ENCODE measurements at regions not wholly inside any gene's neighbourhood (a gene's known extent, or its start where the extent isn't known, plus 50 kb on each side); places are given as distances from the start of the nearest gene placed in this dataset.

GRCh38 chr4:170306208-170306607 lies 216.5 kb upstream of the AADAT start:
- Histone ChIP-seq H3K36me3 (replicated peaks) (no peaks in the 10 kb centered on the region), H3K4me1 (no peaks in the 10 kb centered on the region), H3K4me3 (no peak overlapping the region), H3K9me3 (no peaks in the 10 kb centered on the region), H3K27me3 (ENCODE audit: low read depth) (no peaks in the 10 kb centered on the region)
- DNase-seq (ENCODE audit: low spot score in 2 of 2): no peak
- in situ Hi-C loops (cut with MboI; ENCODE audit: low sequenced_read_pairs): no loop called here

- in situ Hi-C loops (cut with MboI; ENCODE audit: low sequenced_read_pairs): no loop called here
These were observed 215.9 kb upstream of the AADAT start for GRCh38 chr4:170305627-170306026.

GRCh38 chr4:170281027-170281426 lies 191.3 kb upstream of the AADAT start:
- no peak for DNase-seq (ENCODE audit: low spot score in 2 of 2)
- Histone ChIP-seq H3K36me3 (replicated peaks) (no peaks in the 10 kb centered on the region), H3K27me3 (ENCODE audit: low read depth) (no peaks in the 10 kb centered on the region), H3K4me3 (no peak overlapping the region), H3K9me3 (no peaks in the 10 kb centered on the region), H3K4me1 (no peaks in the 10 kb centered on the region)
- in situ Hi-C loops (cut with MboI; ENCODE audit: low sequenced_read_pairs): no loop called here

More at GRCh38 chr4:170305627-170306026, 215.9 kb upstream of the AADAT start:
- Histone ChIP-seq H3K4me1 (no peaks in the 10 kb centered on the region), H3K9me3 (no peaks in the 10 kb centered on the region), H3K36me3 (replicated peaks) (no peaks in the 10 kb centered on the region), H3K4me3 (no peak overlapping the region), H3K27me3 (ENCODE audit: low read depth) (no peaks in the 10 kb centered on the region)
- DNase-seq (ENCODE audit: low spot score in 2 of 2): peak in 1 of 2 experiments; percentile 28

- Histone ChIP-seq H3K4me1 (no peaks in the 10 kb centered on the region), H3K4me3 (no peak overlapping the region), H3K27me3 (ENCODE audit: low read depth) (no peaks in the 10 kb centered on the region), H3K9me3 (no peaks in the 10 kb centered on the region), H3K36me3 (replicated peaks) (no peaks in the 10 kb centered on the region)
- in situ Hi-C loops (cut with MboI; ENCODE audit: low sequenced_read_pairs): no loop called here
- no peak for DNase-seq (ENCODE audit: low spot score in 2 of 2)
These were observed 188.7 kb upstream of the AADAT start for GRCh38 chr4:170278460-170278859.

- Histone ChIP-seq H3K9me3 (no peaks in the 10 kb centered on the region), H3K27me3 (ENCODE audit: low read depth) (no peaks in the 10 kb centered on the region), H3K36me3 (replicated peaks) (no peaks in the 10 kb centered on the region), H3K4me3 (no peak overlapping the region), H3K4me1 (no peaks in the 10 kb centered on the region)
- no peak for DNase-seq (ENCODE audit: low spot score in 2 of 2)
- in situ Hi-C loops (cut with MboI; ENCODE audit: low sequenced_read_pairs): no loop called here
These were observed 184.9 kb upstream of the AADAT start for GRCh38 chr4:170274616-170275015.

- in situ Hi-C loops (cut with MboI; ENCODE audit: low sequenced_read_pairs): no loop called here
- Histone ChIP-seq H3K4me1 (no peaks in the 10 kb centered on the region), H3K36me3 (replicated peaks) (no peaks in the 10 kb centered on the region), H3K27me3 (ENCODE audit: low read depth) (no peaks in the 10 kb centered on the region), H3K9me3 (no peaks in the 10 kb centered on the region), H3K4me3 (no peak overlapping the region)
- no peak for DNase-seq (ENCODE audit: low spot score in 2 of 2)
These were observed 183.2 kb upstream of the AADAT start for GRCh38 chr4:170272959-170273358.

- DNase-seq (ENCODE audit: low spot score in 2 of 2): no peak
- Histone ChIP-seq H3K4me3 (no peak overlapping the region), H3K9me3 (no peaks in the 10 kb centered on the region), H3K4me1 (no peaks in the 10 kb centered on the region), H3K27me3 (ENCODE audit: low read depth) (no peaks in the 10 kb centered on the region), H3K36me3 (replicated peaks) (no peaks in the 10 kb centered on the region)
- in situ Hi-C loops (cut with MboI; ENCODE audit: low sequenced_read_pairs): no loop called here
These were observed 182.0 kb upstream of the AADAT start for GRCh38 chr4:170271723-170272122.

GRCh38 chr4:170270628-170271027 lies 180.9 kb upstream of the AADAT start:
- Histone ChIP-seq H3K4me1 (no peaks in the 10 kb centered on the region), H3K4me3 (no peak overlapping the region), H3K36me3 (replicated peaks) (no peaks in the 10 kb centered on the region), H3K9me3 (no peaks in the 10 kb centered on the region), H3K27me3 (ENCODE audit: low read depth) (no peaks in the 10 kb centered on the region)
- in situ Hi-C loops (cut with MboI; ENCODE audit: low sequenced_read_pairs): no loop called here
- no peak for DNase-seq (ENCODE audit: low spot score in 2 of 2)

- in situ Hi-C loops (cut with MboI; ENCODE audit: low sequenced_read_pairs): no loop called here
- DNase-seq (ENCODE audit: low spot score in 2 of 2): no peak
- Histone ChIP-seq H3K9me3 (no peaks in the 10 kb centered on the region), H3K27me3 (ENCODE audit: low read depth) (no peaks in the 10 kb centered on the region), H3K4me3 (no peak overlapping the region), H3K36me3 (replicated peaks) (no peaks in the 10 kb centered on the region), H3K4me1 (no peaks in the 10 kb centered on the region)
These were observed 180.2 kb upstream of the AADAT start for GRCh38 chr4:170269950-170270349.

- in situ Hi-C loops (cut with MboI; ENCODE audit: low sequenced_read_pairs): loop anchor here (10.0 kb wide), 1 partner anchor 125 kb away; no protein-coding TSS in a partner anchor
- H3K27me3 ChIP-seq (ENCODE audit: low read depth): peaks cover 5% of the 10 kb centered on the region; the same call in 1 of the 2 replicates
These were observed 169.9 kb upstream of the AADAT start for GRCh38 chr4:170259631-170260153.

GRCh38 chr4:170256807-170257206 lies 167.1 kb upstream of the AADAT start:
- Histone ChIP-seq H3K4me1 (no peaks in the 10 kb centered on the region), H3K27me3 (ENCODE audit: low read depth) (peaks cover 5% of the 10 kb centered on the region; the same call in 1 of the 2 replicates), H3K9me3 (no peaks in the 10 kb centered on the region), H3K4me3 (no peak overlapping the region), H3K36me3 (replicated peaks) (no peaks in the 10 kb centered on the region)
- in situ Hi-C loops (cut with MboI; ENCODE audit: low sequenced_read_pairs): loop anchor here (10.0 kb wide), 1 partner anchor 122 kb away; no protein-coding TSS in a partner anchor
- DNase-seq (ENCODE audit: low spot score in 2 of 2): no peak

More at GRCh38 chr4:170259631-170260153, 169.9 kb upstream of the AADAT start:
- Histone ChIP-seq H3K36me3 (replicated peaks) (no peaks in the 10 kb centered on the region), H3K9me3 (no peaks in the 10 kb centered on the region), H3K4me1 (no peaks in the 10 kb centered on the region), H3K4me3 (no peak overlapping the region)
- peak; percentile 93 for DNase-seq (ENCODE audit: low spot score in 2 of 2)

GRCh38 chr4:170248576-170248975 lies 158.8 kb upstream of the AADAT start:
- Histone ChIP-seq H3K4me3 (no peak overlapping the region), H3K27me3 (ENCODE audit: low read depth) (no peaks in the 10 kb centered on the region), H3K4me1 (no peaks in the 10 kb centered on the region), H3K9me3 (no peaks in the 10 kb centered on the region), H3K36me3 (replicated peaks) (no peaks in the 10 kb centered on the region)
- in situ Hi-C loops (cut with MboI; ENCODE audit: low sequenced_read_pairs): no loop called here
- DNase-seq (ENCODE audit: low spot score in 2 of 2): no peak

GRCh38 chr4:170248029-170248428 lies 158.3 kb upstream of the AADAT start:
- Histone ChIP-seq H3K27me3 (ENCODE audit: low read depth) (no peaks in the 10 kb centered on the region), H3K9me3 (no peaks in the 10 kb centered on the region), H3K36me3 (replicated peaks) (no peaks in the 10 kb centered on the region), H3K4me1 (no peaks in the 10 kb centered on the region), H3K4me3 (no peak overlapping the region)
- in situ Hi-C loops (cut with MboI; ENCODE audit: low sequenced_read_pairs): no loop called here
- DNase-seq (ENCODE audit: low spot score in 2 of 2): no peak

GRCh38 chr4:170247596-170247995 lies 157.8 kb upstream of the AADAT start:
- Histone ChIP-seq H3K27me3 (ENCODE audit: low read depth) (no peaks in the 10 kb centered on the region), H3K4me3 (no peak overlapping the region), H3K9me3 (no peaks in the 10 kb centered on the region), H3K36me3 (replicated peaks) (no peaks in the 10 kb centered on the region), H3K4me1 (no peaks in the 10 kb centered on the region)
- in situ Hi-C loops (cut with MboI; ENCODE audit: low sequenced_read_pairs): no loop called here
- no peak for DNase-seq (ENCODE audit: low spot score in 2 of 2)
